ENCODE measurements at regions not wholly inside any gene's neighbourhood (a gene's known extent, or its start where the extent isn't known, plus 50 kb on each side); places are given as distances from the start of the nearest gene placed in this dataset.
"Not testable (repeated sequence)": the region's sequence is repeated elsewhere in the genome, so short reads cannot be mapped to it uniquely, and the experiment has no call there.

GRCh38 chr20:30405061-30405460, 852.4 kb upstream of the DEFB115 start:
- DNase-seq, result not testable (repeated sequence)

- not testable (repeated sequence) for DNase-seq
These were observed 851.9 kb upstream of the DEFB115 start for GRCh38 chr20:30405585-30405984.

- DNase-seq, result not testable (repeated sequence)
These were observed 851.1 kb upstream of the DEFB115 start for GRCh38 chr20:30406370-30406769.

- no peak for DNase-seq
These were observed 844.5 kb upstream of the DEFB115 start for GRCh38 chr20:30412972-30413371.

- DNase-seq, result not testable (repeated sequence)
These were observed 840.1 kb upstream of the DEFB115 start for GRCh38 chr20:30417387-30417786.

GRCh38 chr20:30418378-30418777, 839.1 kb upstream of the DEFB115 start:
- not testable (repeated sequence) for DNase-seq

- no peak for DNase-seq
These were observed 838.0 kb upstream of the DEFB115 start for GRCh38 chr20:30419466-30419865.

- not testable (repeated sequence) for DNase-seq
These were observed 837.5 kb upstream of the DEFB115 start for GRCh38 chr20:30419871-30420420.
